Motor neuron (in vitro differentiated cells): ENCODE measurements at regions not wholly inside any gene's neighbourhood (a gene's known extent, or its start where the extent isn't known, plus 50 kb on each side); places are given as distances from the start of the nearest gene placed in this dataset.

Experiments
- ATAC-seq, 8 experiments: fragments of 200-7000 bp; cut with Tn5 transposase; replicated peaks in 6 of 8; 2 replicates each; pipeline ENCODE4 v1.8.0; 2021; ENCODE audit warnings: mild to moderate bottlenecking in 8 of 8, moderate library complexity in 8 of 8
- H3K27ac ChIP-seq, 2 donors: fragments of 250-450 bp; sonication (Bioruptor Pico); 2 replicates each; pipeline ENCODE4 v1.9.0; 2021; ENCODE audit warnings: antibody characterized with exemption in 2 of 2, mild to moderate bottlenecking in 2 of 2, moderate library complexity in 1 of 2
- H3K4me1 ChIP-seq, 2 donors: fragments of 250-450 bp; sonication (Bioruptor Pico); replicated peaks in 1 of 2; 2 replicates each; pipeline ENCODE4 v1.6.1; 2021; ENCODE audit warnings: antibody characterized with exemption in 2 of 2, mild to moderate bottlenecking in 2 of 2, moderate library complexity in 1 of 2
- H3K4me3 ChIP-seq, 5 donors: fragments of 250-450 bp; sonication (Bioruptor Pico); 2 replicates each; pipeline ENCODE4 v1.9.0; 2021; ENCODE audit warnings: antibody characterized with exemption in 5 of 5, mild to moderate bottlenecking in 5 of 5, moderate library complexity in 4 of 5
- WGBS, 10 experiments: fragments of 450-650 bp; shearing (Covaris generic); methylation state at CpG; one replicate each; pipeline ENCODE4 v1.0.0; 2022; 5-methylcytosine and 5-hydroxymethylcytosine counted together
- in situ Hi-C, 9 experiments: fragments of 400-800 bp; cut with MboI; loops; one replicate each; pipeline ENCODE4 v1.15.0; 2021; ENCODE audit warnings: low sequenced_read_pairs in 9 of 9, low pct_unique_long_range_greater_than_20kb in 2 of 9; ENCODE audit not compliant: unreplicated experiment in 9 of 9

DNA sequence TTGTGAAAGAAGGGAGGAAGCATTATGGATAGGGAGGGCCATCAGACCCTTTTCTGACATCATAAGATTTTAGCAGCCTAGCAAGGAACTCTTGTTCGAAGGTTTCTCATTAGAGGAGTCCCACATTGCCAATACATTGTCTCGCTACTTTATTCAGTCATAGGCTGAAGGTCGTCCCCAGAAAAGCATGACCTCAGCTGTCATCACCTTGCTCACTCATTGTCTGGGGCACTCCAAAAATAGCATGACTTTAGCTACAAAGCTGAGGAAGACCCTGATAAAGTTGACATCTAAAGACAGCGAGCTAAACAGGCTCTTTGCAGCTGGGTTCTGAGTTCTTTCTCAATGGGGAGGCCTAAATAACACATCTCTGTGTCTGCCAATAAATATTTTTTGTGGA is 112.4 kb upstream of the PTPRR start:
- Histone ChIP-seq H3K4me1 (no peaks in the 10 kb centered on the region), H3K4me3 (no peak overlapping the region), H3K27ac (no peak overlapping the region)
- 0 to 100% (median 60%) methylated on average over 1 to 4 of the region's 4 CpGs; no CpG with 5 or more reads in 1 of the 10 experiments for WGBS, 10 experiments
- ATAC-seq, result no peak
- in situ Hi-C loops, result no loop called here

GRCh38 chr12:71029302-71029701 is 108.8 kb upstream of the PTPRR start:
- H3K4me3 ChIP-seq, result no peak overlapping the region
- H3K27ac ChIP-seq, result no peak overlapping the region
- no peaks in the 10 kb centered on the region for H3K4me1 ChIP-seq
- no peak for ATAC-seq
- WGBS, 10 experiments, result 0 to 90% (median 65%) methylated on average over 1 to 3 of the region's 3 CpGs; no CpG with 5 or more reads in 3 of the 10 experiments
- in situ Hi-C loops, result no loop called here

GRCh38 chr12:71027856-71028255 is 107.3 kb upstream of the PTPRR start:
- ATAC-seq, result no peak
- H3K27ac ChIP-seq, result no peak overlapping the region
- WGBS, 10 experiments, result 18 to 78% (median 64%) methylated on average over 1 to 7 of the region's 7 CpGs; no CpG with 5 or more reads in 2 of the 10 experiments
- H3K4me3 ChIP-seq, result no peak overlapping the region
- in situ Hi-C loops, result no loop called here
- H3K4me1 ChIP-seq, result no peaks in the 10 kb centered on the region

DNA sequence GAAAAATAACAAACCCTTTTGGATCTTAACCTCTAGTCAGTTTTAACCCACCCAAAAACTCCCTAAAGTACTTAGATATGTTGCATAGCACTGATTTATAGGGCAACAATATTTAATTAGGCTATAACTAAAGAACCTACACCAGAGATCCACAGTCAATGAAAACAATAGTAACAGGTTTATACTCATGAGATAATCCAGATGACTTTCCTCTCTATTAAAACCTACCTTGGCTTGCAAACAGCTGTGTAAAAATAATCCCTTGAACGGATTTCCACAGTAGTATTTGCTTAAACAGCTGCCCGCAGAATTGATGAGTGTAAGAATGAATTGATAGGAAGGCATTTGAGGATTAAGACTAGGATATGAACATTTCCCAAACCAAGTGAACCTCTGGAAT is 104.3 kb upstream of the PTPRR start:
- H3K27ac ChIP-seq, result no peak overlapping the region
- no peaks in the 10 kb centered on the region for H3K4me1 ChIP-seq
- in situ Hi-C loops, result loop anchor here in 5 of 9 experiments (25.0 kb wide), 3 partner anchors 288 to 1138 kb away; no protein-coding TSS in a partner anchor
- H3K4me3 ChIP-seq, result no peak overlapping the region
- no peak for ATAC-seq
- 36 to 100% (median 80%) methylated on average over 1 to 2 of the region's 2 CpGs; no CpG with 5 or more reads in 1 of the 10 experiments for WGBS, 10 experiments

- ATAC-seq, result no peak
- WGBS, 10 experiments, result 67 to 100% (median 93%) methylated on average over 1 to 4 of the region's 5 CpGs; no CpG with 5 or more reads in 4 of the 10 experiments
- in situ Hi-C loops, result loop anchor here in 5 of 9 experiments (25.0 kb wide), 3 partner anchors 287 to 1137 kb away; no protein-coding TSS in a partner anchor
- no peak overlapping the region for H3K4me3 ChIP-seq
- H3K4me1 ChIP-seq, result no peaks in the 10 kb centered on the region
- H3K27ac ChIP-seq, result no peak overlapping the region
Observed at GRCh38 chr12:71024281-71024680, 103.7 kb upstream of the PTPRR start.

DNA sequence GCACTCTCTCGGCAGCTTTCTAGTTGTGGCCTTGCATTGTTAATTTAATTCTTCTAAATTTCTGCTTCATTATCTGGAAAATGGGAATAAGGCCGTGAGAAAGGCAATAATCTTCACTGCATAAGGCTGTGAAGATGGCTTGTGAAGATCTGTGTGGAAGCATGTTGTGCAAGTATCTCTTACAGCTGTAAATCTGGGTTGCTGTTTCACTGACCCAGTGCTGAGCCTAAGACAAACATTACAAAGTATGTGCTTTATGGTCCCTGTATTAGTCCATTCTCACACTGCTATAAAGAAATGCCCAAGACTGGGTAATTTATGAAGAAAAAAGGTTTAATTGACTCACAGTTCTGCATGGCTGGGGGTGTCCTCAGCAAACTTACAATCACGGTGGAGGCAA is 101.0 kb upstream of the PTPRR start:
- in situ Hi-C loops, result loop anchor here in 5 of 9 experiments (25.0 kb wide), 3 partner anchors 284 to 1134 kb away; no protein-coding TSS in a partner anchor
- H3K27ac ChIP-seq, result no peak overlapping the region
- no peak overlapping the region for H3K4me3 ChIP-seq
- ATAC-seq, result no peak
- 0 to 88% (median 58%) methylated on average over 1 to 3 of the region's 3 CpGs; no CpG with 5 or more reads in 1 of the 10 experiments for WGBS, 10 experiments
- no peaks in the 10 kb centered on the region for H3K4me1 ChIP-seq

DNA sequence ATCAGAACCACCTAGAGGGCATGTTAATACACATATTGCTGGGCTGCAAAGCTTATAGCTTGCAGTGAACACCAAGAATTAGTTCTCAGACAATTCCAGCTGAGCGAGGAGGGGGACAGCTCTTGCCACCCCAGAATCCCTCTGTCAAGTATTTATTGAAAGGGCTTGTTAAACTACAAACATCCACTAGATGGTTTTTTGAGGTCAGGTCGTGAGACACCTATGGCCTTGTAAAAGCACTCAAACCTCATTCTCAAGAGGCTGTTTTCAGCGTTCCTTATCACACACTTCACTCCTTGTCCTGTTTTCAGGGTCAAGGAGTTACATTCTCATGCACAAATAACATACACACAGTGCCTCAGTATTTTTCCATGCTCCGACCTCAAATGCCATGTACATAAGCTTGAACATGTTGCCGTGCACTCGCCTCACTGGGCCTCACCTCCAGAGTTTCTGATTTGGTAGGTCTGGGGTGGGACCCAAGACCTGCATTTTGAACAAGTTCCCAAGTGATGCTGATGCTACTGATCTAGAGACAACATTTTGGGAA is 98.8 kb upstream of the PTPRR start:
- ATAC-seq, result no peak
- no peaks in the 10 kb centered on the region for H3K4me1 ChIP-seq
- H3K27ac ChIP-seq, result no peak overlapping the region
- 44 to 95% (median 88%) methylated on average over 3 to 4 of the region's 6 CpGs; no CpG with 5 or more reads in 4 of the 10 experiments for WGBS, 10 experiments
- in situ Hi-C loops, result loop anchor here in 5 of 9 experiments (10.0 to 25.0 kb wide), 4 partner anchors 282 to 1132 kb away; no protein-coding TSS in a partner anchor
- no peak overlapping the region for H3K4me3 ChIP-seq

GRCh38 chr12:71018682-71019081 is 98.1 kb upstream of the PTPRR start:
- no peak for ATAC-seq
- H3K4me3 ChIP-seq, result no peak overlapping the region
- H3K27ac ChIP-seq, result no peak overlapping the region
- H3K4me1 ChIP-seq, result no peaks in the 10 kb centered on the region
- WGBS, 10 experiments, result 28 to 100% (median 69%) methylated on average over 1 to 2 of the region's 2 CpGs; no CpG with 5 or more reads in 2 of the 10 experiments
- in situ Hi-C loops, result loop anchor here in 5 of 9 experiments (10.0 to 25.0 kb wide), 4 partner anchors 281 to 1131 kb away; no protein-coding TSS in a partner anchor

GRCh38 chr12:71014180-71014785 is 93.7 kb upstream of the PTPRR start:
- ATAC-seq, result peak in 5 of 8 experiments; percentile 30 to 76 (median 62)
- 0 to 78% (median 30%) methylated on average over 1 to 2 of the region's 2 CpGs; no CpG with 5 or more reads in 1 of the 10 experiments for WGBS, 10 experiments

GRCh38 chr12:71011261-71011660 is 90.7 kb upstream of the PTPRR start:
- Histone ChIP-seq H3K4me3 (no peak overlapping the region), H3K27ac (no peak overlapping the region), H3K4me1 (no peaks in the 10 kb centered on the region)
- peak in 1 of 8 experiments; percentile 25 for ATAC-seq
- WGBS, 10 experiments, result 68 to 100% (median 90%) methylated on average over 1 to 4 of the region's 4 CpGs
- in situ Hi-C loops, result loop anchor here in 5 of 9 experiments (10.0 to 25.0 kb wide), 4 partner anchors 274 to 1124 kb away; no protein-coding TSS in a partner anchor

More at GRCh38 chr12:71014180-71014785, 93.7 kb upstream of the PTPRR start:
- no peak overlapping the region for H3K27ac ChIP-seq
- H3K4me1 ChIP-seq, result no peaks in the 10 kb centered on the region
- in situ Hi-C loops, result loop anchor here in 5 of 9 experiments (10.0 to 25.0 kb wide), 4 partner anchors 277 to 1127 kb away; no protein-coding TSS in a partner anchor
- H3K4me3 ChIP-seq, result no peak overlapping the region

DNA sequence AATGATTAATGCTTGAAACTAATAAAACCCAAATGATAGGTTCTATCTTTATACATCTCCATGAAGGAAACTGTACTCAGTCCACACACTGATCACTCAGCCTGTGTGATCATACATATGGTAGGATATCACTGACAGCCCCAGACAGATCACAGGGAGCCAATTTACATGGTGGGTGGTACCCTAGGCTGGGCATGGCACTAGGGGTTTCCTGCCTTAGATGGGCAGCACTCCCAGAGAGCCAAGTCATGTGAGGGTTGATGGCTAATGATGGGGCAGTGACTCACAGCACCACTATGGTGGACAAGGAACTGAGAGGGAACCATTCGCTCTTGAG is 89.6 kb upstream of the PTPRR start:
- ATAC-seq, result no peak
- H3K27ac ChIP-seq, result no peak overlapping the region
- in situ Hi-C loops, result loop anchor here in 5 of 9 experiments (10.0 to 25.0 kb wide), 4 partner anchors 273 to 1123 kb away; no protein-coding TSS in a partner anchor
- H3K4me3 ChIP-seq, result no peak overlapping the region
- H3K4me1 ChIP-seq, result no peaks in the 10 kb centered on the region
- no CpG with 5 or more reads among the region's 1 CpG for WGBS, 10 experiments

DNA sequence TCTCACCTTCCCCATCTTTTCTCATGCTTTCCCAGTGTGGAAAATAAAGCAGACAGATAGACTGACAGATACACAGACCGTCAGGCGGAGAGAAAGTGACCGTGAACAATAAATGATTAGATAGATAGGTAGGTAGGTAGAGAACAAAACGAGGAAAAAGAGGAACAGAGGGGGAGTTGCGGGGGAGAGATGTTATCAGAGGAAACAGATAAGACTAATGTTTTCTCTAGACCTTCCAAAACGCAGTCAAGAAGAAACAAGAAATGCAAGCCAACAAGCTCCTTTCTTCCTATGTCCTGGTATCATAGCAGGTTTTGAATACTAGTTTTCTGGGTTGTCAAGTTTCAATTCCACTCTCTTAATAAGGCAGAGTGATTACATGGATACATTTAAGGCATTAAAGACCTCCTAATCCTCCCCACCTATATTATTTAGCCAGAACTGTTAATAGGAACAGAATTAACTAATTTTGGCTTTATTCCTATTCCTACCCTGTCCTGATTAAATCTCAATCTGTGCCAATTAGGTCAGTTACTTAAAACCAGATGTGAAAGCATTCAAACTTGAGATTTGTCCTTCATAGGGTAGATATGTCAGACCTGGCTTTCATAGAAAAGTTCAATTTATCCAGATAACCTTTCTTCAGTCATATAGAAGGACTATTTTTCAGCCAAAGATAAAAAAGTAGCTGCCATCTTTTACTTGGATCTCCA is 89.0 kb upstream of the PTPRR start:
- H3K4me1 ChIP-seq, result no peaks in the 10 kb centered on the region
- no peak overlapping the region for H3K4me3 ChIP-seq
- no peak for ATAC-seq
- in situ Hi-C loops, result loop anchor here in 5 of 9 experiments (10.0 to 25.0 kb wide), 4 partner anchors 272 to 1122 kb away; no protein-coding TSS in a partner anchor
- no peak overlapping the region for H3K27ac ChIP-seq
- WGBS, 10 experiments, result 26 to 93% (median 83%) methylated on average over 3 to 6 of the region's 6 CpGs; no CpG with 5 or more reads in 1 of the 10 experiments

- 80 to 92% (median 90%) methylated on average over 1 to 2 of the region's 2 CpGs; no CpG with 5 or more reads in 5 of the 10 experiments for WGBS, 10 experiments
- no peaks in the 10 kb centered on the region for H3K4me1 ChIP-seq
- in situ Hi-C loops, result loop anchor here in 5 of 9 experiments (25.0 kb wide), 3 partner anchors 271 to 1121 kb away; no protein-coding TSS in a partner anchor
- no peak for ATAC-seq
- no peak overlapping the region for H3K27ac ChIP-seq
- H3K4me3 ChIP-seq, result no peak overlapping the region
Observed at GRCh38 chr12:71008616-71009015, 88.1 kb upstream of the PTPRR start.
